ENCODE measurements at regions not wholly inside any gene's neighbourhood (a gene's known extent, or its start where the extent isn't known, plus 50 kb on each side); places are given as distances from the start of the nearest gene placed in this dataset.

GRCh38 chr5:144084971-144085370 lies 85.5 kb downstream of the YIPF5 start:
- TF ChIP-seq CTCF (IDR thresholded peaks at IDR 0.05) (no peak), POLR2A (IDR thresholded peaks at IDR 0.05) (no peak)
